ENCODE measurements at regions not wholly inside any gene's neighbourhood (a gene's known extent, or its start where the extent isn't known, plus 50 kb on each side); places are given as distances from the start of the nearest gene placed in this dataset.

GRCh38 chr11:12321217-12321937, 56.0 kb upstream of the PARVA start:
- Histone ChIP-seq H3K9ac (ENCODE audit: insufficient read depth in 1 of 2, low read depth in 2 of 2, low read length in 2 of 2) (no peak overlapping the region), H3K9me3 (replicated peaks; ENCODE audit: control insufficient read depth, insufficient read depth, low read depth, low read length) (no peaks in the 10 kb centered on the region), H4K20me1 (replicated peaks; ENCODE audit: control insufficient read depth, insufficient read depth, low read length) (no peaks in the 10 kb centered on the region), H3K27me3 (ENCODE audit: control insufficient read depth in 2 of 2, insufficient read depth in 2 of 2, low read length in 2 of 2) (no peaks in the 10 kb centered on the region), H3K4me2 (ENCODE audit: insufficient read depth, low read length) (no peak overlapping the region), H3K9me1 (ENCODE audit: control insufficient read depth, insufficient read depth, low read length) (no peaks in the 10 kb centered on the region), H3K36me3 (ENCODE audit: control insufficient read depth, insufficient read depth, low read length) (no peaks in the 10 kb centered on the region), H3K4me1 (replicated peaks in 1 of 2; ENCODE audit: control insufficient read depth in 2 of 2, insufficient read depth in 2 of 2, low read length in 2 of 2) (no peaks in the 10 kb centered on the region), H3K79me2 (ENCODE audit: control insufficient read depth, insufficient read depth, low read length) (no peaks in the 10 kb centered on the region), H3K27ac (ENCODE audit: extremely low read depth, low read depth, low read length) (no peak overlapping the region), H3K4me3 (no peak overlapping the region), H2AFZ (ENCODE audit: low read depth, low read length) (no peak overlapping the region)
- DNase-seq (ENCODE audit: extremely low read depth in 1 of 4, low spot score in 3 of 4) (no peak), FAIRE-seq (no peak), ATAC-seq (no peak)
- ChIA-PET CTCF (ENCODE audit: low intra/inter-chr PET ratio) (no interaction called here), POLR2A (interaction anchor here (0.7 kb wide), 1 partner anchor 462 kb away, joined by 3 read pairs; no protein-coding TSS in a partner anchor)
- WGBS (ENCODE audit: insufficient coverage, low coverage, missing lambda C conversion rate), result 10% methylated on average over 7 of the region's 8 CpGs
- intact Hi-C loops (cut with micrococcal nuclease) (no loop called here), in situ Hi-C loops (cut with MboI) (loop anchor here (10.0 kb wide), 1 partner anchor 583 kb away; no protein-coding TSS in a partner anchor)
- no TSS peak for BruUV-seq (replicated peaks)
- TF ChIP-seq ZNF764 (CRISPR knock-in tag; IDR thresholded peaks at IDR 0.05; ENCODE audit: low read depth) (no peak), ZNF780A (CRISPR knock-in tag; IDR thresholded peaks at IDR 0.05) (no peak), IRF2 (CRISPR knock-in tag; IDR thresholded peaks at IDR 0.05) (no peak), FOS (IDR thresholded peaks at IDR 0.05; ENCODE audit: extremely low read depth, insufficient read length) (no peak), NR1H2 (CRISPR knock-in tag; IDR thresholded peaks at IDR 0.05) (no peak), ZNF395 (CRISPR knock-in tag; IDR thresholded peaks at IDR 0.05) (no peak), ZNF644 (tag; IDR thresholded peaks at IDR 0.05; ENCODE audit: low read depth) (no peak), MAFG (tag; conservative IDR thresholded peaks at IDR 0.05) (0 out of 2 replicates have a peak, but pooled peaks have one; percentile 8), C11orf30 (IDR thresholded peaks at IDR 0.05; ENCODE audit: low read depth) (peak; percentile 24; the same call in 1 of the 2 replicates), ZNF324 (CRISPR knock-in tag; IDR thresholded peaks at IDR 0.05) (no peak), HEY1 (CRISPR knock-in tag; IDR thresholded peaks at IDR 0.05; ENCODE audit: borderline replicate concordance) (no peak), FOSL1 (tag; conservative IDR thresholded peaks at IDR 0.05) (no peak), PTTG1 (tag; IDR thresholded peaks at IDR 0.05; ENCODE audit: low read depth) (no peak), SMAD1 (IDR thresholded peaks at IDR 0.05; ENCODE audit: low read depth, low read length, partially characterized antibody) (no peak), CC2D1A (IDR thresholded peaks at IDR 0.05) (no peak), ZNF316 (IDR thresholded peaks at IDR 0.05) (peak; percentile 53)
- TF ChIP-seq, protein P1, sequence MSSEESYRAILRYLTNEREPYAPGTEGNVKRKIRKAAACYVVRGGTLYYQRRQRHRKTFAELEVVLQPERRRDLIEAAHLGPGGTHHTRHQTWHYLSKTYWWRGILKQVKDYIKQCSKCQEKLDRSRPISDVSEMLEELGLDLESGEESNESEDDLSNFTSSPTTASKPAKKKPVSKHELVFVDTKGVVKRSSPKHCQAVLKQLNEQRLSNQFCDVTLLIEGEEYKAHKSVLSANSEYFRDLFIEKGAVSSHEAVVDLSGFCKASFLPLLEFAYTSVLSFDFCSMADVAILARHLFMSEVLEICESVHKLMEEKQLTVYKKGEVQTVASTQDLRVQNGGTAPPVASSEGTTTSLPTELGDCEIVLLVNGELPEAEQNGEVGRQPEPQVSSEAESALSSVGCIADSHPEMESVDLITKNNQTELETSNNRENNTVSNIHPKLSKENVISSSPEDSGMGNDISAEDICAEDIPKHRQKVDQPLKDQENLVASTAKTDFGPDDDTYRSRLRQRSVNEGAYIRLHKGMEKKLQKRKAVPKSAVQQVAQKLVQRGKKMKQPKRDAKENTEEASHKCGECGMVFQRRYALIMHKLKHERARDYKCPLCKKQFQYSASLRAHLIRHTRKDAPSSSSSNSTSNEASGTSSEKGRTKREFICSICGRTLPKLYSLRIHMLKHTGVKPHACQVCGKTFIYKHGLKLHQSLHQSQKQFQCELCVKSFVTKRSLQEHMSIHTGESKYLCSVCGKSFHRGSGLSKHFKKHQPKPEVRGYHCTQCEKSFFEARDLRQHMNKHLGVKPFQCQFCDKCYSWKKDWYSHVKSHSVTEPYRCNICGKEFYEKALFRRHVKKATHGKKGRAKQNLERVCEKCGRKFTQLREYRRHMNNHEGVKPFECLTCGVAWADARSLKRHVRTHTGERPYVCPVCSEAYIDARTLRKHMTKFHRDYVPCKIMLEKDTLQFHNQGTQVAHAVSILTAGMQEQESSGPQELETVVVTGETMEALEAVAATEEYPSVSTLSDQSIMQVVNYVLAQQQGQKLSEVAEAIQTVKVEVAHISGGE (CRISPR knock-in tag; IDR thresholded peaks at IDR 0.05), result no peak
